K562 (cell line): ENCODE measurements at regions not wholly inside any gene's neighbourhood (a gene's known extent, or its start where the extent isn't known, plus 50 kb on each side); places are given as distances from the start of the nearest gene placed in this dataset.

Experiments
- ATAC-seq: fragments of 200-7000 bp; cut with Tn5 transposase; 3 replicates; pipeline ENCODE4 v1.9.1; 2020; ENCODE audit warnings: moderate library complexity
- BruUV-seq: library from RNA; stranded (reverse); fragments of 400-500 nt; replicated peaks from 2 replicates; lab custom pipeline; 2021; lab: Mats Ljungman, UMichigan
- CTCF ChIA-PET: fragments of 300-600 bp; formaldehyde crosslinking; extraction: SDS; loops from one replicate; lab custom pipeline; 2021; ENCODE audit warnings: low intra/inter-chr PET ratio; lab: Yijun Ruan, JAX
- POLR2A ChIA-PET: fragments of 300-600, 350-650 bp; sonication (Branson Sonifier 250); formaldehyde crosslinking; extraction: SDS; loops from one replicate; lab custom pipeline; 2021; ENCODE audit warnings: antibody characterized with exemption, inconsistent platforms; lab: Yijun Ruan, JAX
- DNase-seq, 4 experiments: peaks; one replicate each; pipeline versions ENCODE4 v3.0.0 to v3.0.0-alpha.2; 2011 to 2018; ENCODE audit warnings: low spot score in 3 of 4, mixed read lengths in 3 of 4; ENCODE audit errors: extremely low read depth in 1 of 4
- FAIRE-seq: peaks from 2 replicates; lab custom pipeline; 2011; peaks lifted over from hg19 to GRCh38; lab: Jason Lieb, UNC
- H2AFZ ChIP-seq: 2 replicates; pipeline ENCODE4 v1.6.0; 2011; ENCODE audit warnings: low read depth, low read length, control low read depth, inconsistent platforms
- H3K27ac ChIP-seq: fragments of 200-600 bp; 3 replicates; pipeline ENCODE4 v1.8.0; 2011; ENCODE audit warnings: low read depth, mild to moderate bottlenecking, control low read depth, inconsistent platforms, low read length, moderate library complexity, mixed read lengths; ENCODE audit errors: extremely low read depth
- H3K27me3 ChIP-seq, 2 experiments: fragments of 300-600 bp in 1 of 2; 2 replicates in 1 of 2; 3 replicates in 1 of 2; pipeline versions ENCODE4 v1.6.0 to v1.8.0; 2011; ENCODE audit warnings: inconsistent platforms in 2 of 2, low read length in 2 of 2, mild to moderate bottlenecking in 1 of 2, mixed read lengths in 1 of 2, moderate library complexity in 1 of 2; ENCODE audit not compliant: control insufficient read depth in 2 of 2, insufficient read depth in 2 of 2
- H3K36me3 ChIP-seq: fragments of 300-600 bp; 3 replicates; pipeline ENCODE4 v1.8.0; 2011; ENCODE audit warnings: mild to moderate bottlenecking, low read length, inconsistent platforms; ENCODE audit not compliant: control insufficient read depth, insufficient read depth
- H3K4me1 ChIP-seq, 2 experiments: fragments of 200-600 bp in 1 of 2; replicated peaks in 1 of 2; 2 replicates in 1 of 2; 3 replicates in 1 of 2; pipeline versions ENCODE4 v1.5.1 to v1.8.0; 2011; ENCODE audit warnings: inconsistent platforms in 2 of 2, low read length in 2 of 2, mild to moderate bottlenecking in 1 of 2, mixed read lengths in 1 of 2, moderate library complexity in 1 of 2; ENCODE audit not compliant: control insufficient read depth in 2 of 2, insufficient read depth in 2 of 2
- H3K4me2 ChIP-seq: 2 replicates; pipeline ENCODE4 v1.6.1; 2011; ENCODE audit warnings: low read length, control low read depth, inconsistent platforms, mixed read lengths; ENCODE audit not compliant: insufficient read depth
- H3K4me3 ChIP-seq: fragments of 200-600 bp; sonication (generic), shearing (Covaris generic); 2 replicates; pipeline ENCODE4 v1.5.1; 2016; ENCODE audit warnings: control low read depth, inconsistent platforms
- H3K79me2 ChIP-seq: fragments of 200-600 bp; 3 replicates; pipeline ENCODE4 v1.8.0; 2011; ENCODE audit warnings: low read length, inconsistent platforms; ENCODE audit not compliant: control insufficient read depth, insufficient read depth
- H3K9ac ChIP-seq, 2 experiments: 2 replicates each; pipeline versions ENCODE4 v1.6.0 to v1.6.1; 2011; ENCODE audit warnings: low read depth in 2 of 2, low read length in 2 of 2, control low read depth in 1 of 2, inconsistent platforms in 1 of 2, mild to moderate bottlenecking in 1 of 2, mixed read lengths in 1 of 2; ENCODE audit not compliant: insufficient read depth in 1 of 2
- H3K9me1 ChIP-seq: one replicate; pipeline ENCODE4 v1.6.0; 2011; ENCODE audit warnings: inconsistent platforms, mild to moderate bottlenecking, low read length, moderate library complexity; ENCODE audit not compliant: control insufficient read depth, insufficient read depth
- H3K9me3 ChIP-seq: replicated peaks from 2 replicates; pipeline ENCODE4 v1.5.1; 2011; ENCODE audit warnings: low read depth, low read length, inconsistent platforms; ENCODE audit not compliant: control insufficient read depth, insufficient read depth
- H4K20me1 ChIP-seq: replicated peaks from 2 replicates; pipeline ENCODE4 v1.6.1; 2011; ENCODE audit warnings: low read length, inconsistent platforms, mixed read lengths; ENCODE audit not compliant: control insufficient read depth, insufficient read depth
- CHCHD3 ChIP-seq: fragments of 250-450 bp; sonication (Bioruptor Pico); IDR thresholded peaks from 2 replicates; pipeline ENCODE4 v2.1.2; 2022; ENCODE audit warnings: mild to moderate bottlenecking
- ESRRA ChIP-seq: fragments of 450-650 bp; IDR thresholded peaks from 2 replicates; pipeline ENCODE4 v1.6.1; 2014; ENCODE audit warnings: low read depth, mild to moderate bottlenecking, moderate library complexity, borderline replicate concordance
- FOSL1 ChIP-seq: fragments of 200-800 bp; sonication (Bioruptor generic); conservative IDR thresholded peaks from 2 replicates; pipeline ENCODE4 v1.6.1; 2016; ENCODE audit warnings: missing genetic modification characterization, missing compliant biosample characterization
- HNRNPUL1 ChIP-seq: fragments of 200-400 bp; formaldehyde crosslinking; IDR thresholded peaks from 2 replicates; pipeline ENCODE4 v1.6.1; 2017; ENCODE audit warnings: low read length
- KDM2B ChIP-seq: fragments of 250-450 bp; sonication (Bioruptor Pico); IDR thresholded peaks from 2 replicates; pipeline ENCODE4 v1.8.0; 2021; ENCODE audit warnings: mild to moderate bottlenecking, moderate library complexity
- NRF1 ChIP-seq, 2 experiments: fragments of 450-650 bp; IDR thresholded peaks in 1 of 2; conservative IDR thresholded peaks in 1 of 2; 2 replicates each; pipeline ENCODE4 v1.6.1; 2014; ENCODE audit warnings: mild to moderate bottlenecking in 2 of 2
- POLR2AphosphoS2 ChIP-seq: IDR thresholded peaks from 2 replicates; pipeline ENCODE4 v1.6.1; 2012; ENCODE audit warnings: low read length, improper control_type of control experiment
- RBM39 ChIP-seq: fragments of 200-400 bp; formaldehyde crosslinking; optimal IDR thresholded peaks from 2 replicates; pipeline ENCODE3; 2018; ENCODE audit warnings: low read depth, low read length
- TFE3 ChIP-seq: fragments of 450-650 bp; formaldehyde crosslinking; IDR thresholded peaks from 2 replicates; pipeline ENCODE4 v1.4.0; 2020; ENCODE audit warnings: mild to moderate bottlenecking, mixed read lengths
- TSC22D4 ChIP-seq: fragments of 450-650 bp; IDR thresholded peaks from 2 replicates; pipeline ENCODE4 v1.6.1; 2016; ENCODE audit warnings: missing genetic modification characterization, missing biosample characterization, control low read depth
- ZNF263 ChIP-seq: sonication (generic); formaldehyde crosslinking; IDR thresholded peaks from 2 replicates; pipeline ENCODE4 v1.8.0; 2022; ENCODE audit warnings: mild to moderate bottlenecking, missing genetic modification reagents, borderline replicate concordance
- ZNF586 ChIP-seq: fragments of 450-650 bp; formaldehyde crosslinking; conservative IDR thresholded peaks from 2 replicates; pipeline ENCODE4 v1.4.0; 2020; ENCODE audit warnings: mild to moderate bottlenecking, moderate library complexity
- WGBS: fragments of 100-300 bp; shearing (Covaris generic); methylation state at CpG from one replicate; pipeline ENCODE4 v1.1.6; 2016; ENCODE audit warnings: low coverage, mixed read lengths; ENCODE audit not compliant: insufficient coverage; ENCODE audit errors: missing lambda C conversion rate; 5-methylcytosine and 5-hydroxymethylcytosine counted together
- in situ Hi-C: fragments of 300-500 bp; cut with MboI; formaldehyde crosslinking; loops from 4 replicates; pipeline ENCODE4 v1.15.0; 2018; ENCODE audit warnings: inconsistent platforms, mixed read lengths
- intact Hi-C: fragments of 100-400 bp; cut with micrococcal nuclease; formaldehyde crosslinking; loops from 2 replicates; pipeline ENCODE4 v1.14.2; 2022
- TF ChIP-seq, protein P1 (sequence below): IDR thresholded peaks from 2 replicates; pipeline ENCODE4 v1.6.1; 2012; ENCODE audit warnings: low read depth, low read length, improper control_type of control experiment, borderline replicate concordance
- TF ChIP-seq, protein P2 (sequence below), 2 experiments: fragments of 250-450 bp in 1 of 2; fragments of 450-650 bp in 1 of 2; sonication (Bioruptor Pico) in 1 of 2; IDR thresholded peaks; 2 replicates each; pipeline versions ENCODE4 v1.6.1 to v1.8.0; 2016 to 2021; ENCODE audit warnings: mild to moderate bottlenecking in 2 of 2, moderate library complexity in 2 of 2, missing compliant biosample characterization in 1 of 2, missing genetic modification characterization in 1 of 2

GRCh38 chr5:91487420-91487819 lies 104.3 kb upstream of the ARRDC3 start:
- FAIRE-seq (no peak), ATAC-seq (no peak), DNase-seq (no peak)
- H3K4me1 ChIP-seq, result no peaks in the 10 kb centered on the region
- H3K27me3 ChIP-seq, result no peaks in the 10 kb centered on the region
- CTCF ChIA-PET, result no interaction called here
- no peak overlapping the region for H3K4me3 ChIP-seq
- H3K4me2 ChIP-seq, result no peak overlapping the region
- intact Hi-C loops, result no loop called here
- no peaks in the 10 kb centered on the region for H3K9me1 ChIP-seq
- H3K27ac ChIP-seq, result no peak overlapping the region
- H3K9ac ChIP-seq, result no peak overlapping the region
- POLR2A ChIA-PET, result no interaction called here
- H4K20me1 ChIP-seq, result no peaks in the 10 kb centered on the region
- BruUV-seq, result no TSS peak
- in situ Hi-C loops, result no loop called here
- no peaks in the 10 kb centered on the region for H3K9me3 ChIP-seq
- H3K36me3 ChIP-seq, result no peaks in the 10 kb centered on the region
- WGBS, result 0% methylated on average over 2 of the region's 2 CpGs
- no peak for TF ChIP-seq ZNF586
- TF ChIP-seq, protein P1, sequence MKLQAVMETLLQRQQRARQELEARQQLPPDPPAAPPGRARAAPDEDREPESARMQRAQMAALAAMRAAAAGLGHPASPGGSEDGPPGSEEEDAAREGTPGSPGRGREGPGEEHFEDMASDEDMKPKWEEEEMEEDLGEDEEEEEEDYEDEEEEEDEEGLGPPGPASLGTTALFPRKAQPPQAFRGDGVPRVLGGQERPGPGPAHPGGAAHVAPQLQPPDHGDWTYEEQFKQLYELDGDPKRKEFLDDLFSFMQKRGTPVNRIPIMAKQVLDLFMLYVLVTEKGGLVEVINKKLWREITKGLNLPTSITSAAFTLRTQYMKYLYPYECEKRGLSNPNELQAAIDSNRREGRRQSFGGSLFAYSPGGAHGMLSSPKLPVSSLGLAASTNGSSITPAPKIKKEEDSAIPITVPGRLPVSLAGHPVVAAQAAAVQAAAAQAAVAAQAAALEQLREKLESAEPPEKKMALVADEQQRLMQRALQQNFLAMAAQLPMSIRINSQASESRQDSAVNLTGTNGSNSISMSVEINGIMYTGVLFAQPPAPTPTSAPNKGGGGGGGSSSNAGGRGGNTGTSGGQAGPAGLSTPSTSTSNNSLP, result no peak
- no peak overlapping the region for H2AFZ ChIP-seq
- H3K79me2 ChIP-seq, result no peaks in the 10 kb centered on the region

- Histone ChIP-seq H4K20me1 (no peaks in the 10 kb centered on the region), H3K79me2 (no peaks in the 10 kb centered on the region), H3K9me1 (no peaks in the 10 kb centered on the region), H2AFZ (no peak overlapping the region), H3K4me3 (no peak overlapping the region), H3K4me2 (no peak overlapping the region), H3K27me3 (no peaks in the 10 kb centered on the region), H3K27ac (no peak overlapping the region), H3K9me3 (no peaks in the 10 kb centered on the region), H3K36me3 (no peaks in the 10 kb centered on the region), H3K9ac (no peak overlapping the region), H3K4me1 (no peaks in the 10 kb centered on the region)
- 0% methylated on average over 2 of the region's 2 CpGs for WGBS
- ChIA-PET POLR2A (no interaction called here), CTCF (no interaction called here)
- in situ Hi-C loops (no loop called here), intact Hi-C loops (no loop called here)
- ATAC-seq (no peak), DNase-seq (no peak), FAIRE-seq (no peak)
- no TSS peak for BruUV-seq
- TF ChIP-seq NRF1 (conservative IDR thresholded peaks at IDR 0.05 in 1 of 2, IDR thresholded peaks at IDR 0.05 in 1 of 2) (no peak), TFE3 (no peak), CHCHD3 (no peak), FOSL1 (tag) (no peak), POLR2AphosphoS2 (no peak), ZNF263 (CRISPR knock-in tag) (no peak), KDM2B (CRISPR knock-in tag) (no peak), ESRRA (no peak), TSC22D4 (tag) (no peak), RBM39 (no peak), HNRNPUL1 (no peak)
- TF ChIP-seq, protein P2, sequence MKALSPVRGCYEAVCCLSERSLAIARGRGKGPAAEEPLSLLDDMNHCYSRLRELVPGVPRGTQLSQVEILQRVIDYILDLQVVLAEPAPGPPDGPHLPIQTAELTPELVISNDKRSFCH (CRISPR knock-in tag; IDR thresholded peaks at IDR 0.05), result no peak
- TF ChIP-seq, protein P2 (tag; IDR thresholded peaks at IDR 0.05), result no peak
These were observed 103.5 kb upstream of the ARRDC3 start for GRCh38 chr5:91486638-91487037.
